ENCODE measurements at regions not wholly inside any gene's neighbourhood (a gene's known extent, or its start where the extent isn't known, plus 50 kb on each side); places are given as distances from the start of the nearest gene placed in this dataset.

- H3K27me3 ChIP-seq, result no peaks in the 10 kb centered on the region
- DNase-seq (no peak), ATAC-seq (no peak)
- no peaks in the 10 kb centered on the region for H3K9me3 ChIP-seq
- H3K4me3 ChIP-seq, result no peak overlapping the region
- H3K36me3 ChIP-seq, result no peaks in the 10 kb centered on the region
- no peaks in the 10 kb centered on the region for H3K4me1 ChIP-seq
- intact Hi-C loops (cut with DNase I), result no loop called here
- TF ChIP-seq POLR2A (IDR thresholded peaks at IDR 0.05) (no peak), CTCF (IDR thresholded peaks at IDR 0.05) (no peak)
- WGBS, 4 donors, result 39 to 49% (median 44%) methylated on average over 8 of the region's 8 CpGs
- H3K27ac ChIP-seq, result no peak overlapping the region
Measured at GRCh38 chr3:181417748-181418147, 294.0 kb upstream of the SOX2 start.

GRCh38 chr3:181410870-181411269 is 300.9 kb upstream of the SOX2 start:
- no peak for TF ChIP-seq CTCF (IDR thresholded peaks at IDR 0.05)
- no peak for TF ChIP-seq POLR2A (IDR thresholded peaks at IDR 0.05)
- DNase-seq, result no peak
- intact Hi-C loops (cut with DNase I), result no loop called here
- no peak overlapping the region for H3K27ac ChIP-seq
- ATAC-seq, result no peak
- no peaks in the 10 kb centered on the region for H3K36me3 ChIP-seq
- H3K9me3 ChIP-seq, result no peaks in the 10 kb centered on the region
- H3K4me3 ChIP-seq, result no peak overlapping the region
- no peaks in the 10 kb centered on the region for H3K27me3 ChIP-seq
- no peaks in the 10 kb centered on the region for H3K4me1 ChIP-seq
- WGBS, 4 donors, result 90 to 93% (median 92%) methylated on average over 4 of the region's 4 CpGs

GRCh38 chr3:181403876-181404660 is 307.7 kb upstream of the SOX2 start:
- TF ChIP-seq CTCF (IDR thresholded peaks at IDR 0.05) (no peak), POLR2A (IDR thresholded peaks at IDR 0.05) (no peak)
- intact Hi-C loops (cut with DNase I), result no loop called here
- no peaks in the 10 kb centered on the region for H3K36me3 ChIP-seq
- DNase-seq, result no peak
- H3K27ac ChIP-seq, result no peak overlapping the region
- 71 to 81% (median 75%) methylated on average over 8 of the region's 8 CpGs for WGBS, 4 donors
- ATAC-seq, result no peak
- H3K4me3 ChIP-seq, result no peak overlapping the region
- no peaks in the 10 kb centered on the region for H3K27me3 ChIP-seq
- H3K9me3 ChIP-seq, result no peaks in the 10 kb centered on the region
- H3K4me1 ChIP-seq, result no peaks in the 10 kb centered on the region

- Histone ChIP-seq H3K27ac (no peak overlapping the region), H3K27me3 (no peaks in the 10 kb centered on the region), H3K4me3 (no peak overlapping the region), H3K4me1 (no peaks in the 10 kb centered on the region), H3K9me3 (no peaks in the 10 kb centered on the region), H3K36me3 (no peaks in the 10 kb centered on the region)
- WGBS, 4 donors, result 64 to 82% (median 70%) methylated on average over 3 of the region's 3 CpGs
- TF ChIP-seq POLR2A (IDR thresholded peaks at IDR 0.05) (no peak), CTCF (IDR thresholded peaks at IDR 0.05) (no peak)
- intact Hi-C loops (cut with DNase I), result no loop called here
- no peak for ATAC-seq
- DNase-seq, result no peak
Measured at GRCh38 chr3:181402347-181402746, 309.4 kb upstream of the SOX2 start.

Measured in heart left ventricle (tissue), 16 donors.